Pancreas (tissue), 10 donors: ENCODE measurements at regions not wholly inside any gene's neighbourhood (a gene's known extent, or its start where the extent isn't known, plus 50 kb on each side); places are given as distances from the start of the nearest gene placed in this dataset.

Source experiments
- ATAC-seq, 4 donors: fragments of 200-7000 bp; cut with Tn5 transposase; one replicate each; pipeline versions ENCODE4 v1.8.0 to v1.9.1; 2020; ENCODE audit warnings: mild to moderate bottlenecking in 4 of 4, moderate library complexity in 4 of 4
- DNase-seq, 6 donors: peaks; one replicate each; pipeline ENCODE4 v3.0.0-alpha.2; 2020
- FAIRE-seq: peaks from 2 replicates; lab custom pipeline; 2012; peaks lifted over from hg19 to GRCh38; lab: Jason Lieb, UNC
- H3K27ac ChIP-seq, 4 donors: fragments of 200-600 bp; sonication (generic); 1 replicate in 3 of 4; 2 replicates in 1 of 4; pipeline versions ENCODE4 v1.5.0 to v1.8.0; 2020
- H3K27me3 ChIP-seq, 4 donors: fragments of 200-600 bp; one replicate each; pipeline ENCODE4 v1.8.0; 2021
- H3K36me3 ChIP-seq, 3 donors: fragments of 200-600 bp; sonication (generic) in 1 of 3; one replicate each; pipeline versions ENCODE4 v1.5.0 to v1.8.0; 2020 to 2021
- H3K4me1 ChIP-seq, 3 donors: fragments of 200-600 bp; one replicate each; pipeline ENCODE4 v1.8.0; 2021
- H3K4me3 ChIP-seq, 4 donors: fragments of 200-600 bp; sonication (generic) in 2 of 4; one replicate each; pipeline versions ENCODE4 v1.5.0 to v1.8.0; 2020 to 2021
- H3K9me3 ChIP-seq, 4 donors: fragments of 200-600 bp; one replicate each; pipeline ENCODE4 v1.8.0; 2021
- CTCF ChIP-seq, 4 donors: fragments of 200-600 bp; sonication (generic) in 3 of 4; IDR thresholded peaks; one replicate each; pipeline versions ENCODE4 v1.5.0 to v1.8.0; 2021; ENCODE audit warnings: antibody characterized with exemption in 4 of 4
- WGBS, 2 donors: extraction: QIAGEN DNeasy Blood & Tissue Kit; methylation state at CpG; one replicate each; pipeline ENCODE4 v1.1.7; 2013; 5-methylcytosine and 5-hydroxymethylcytosine counted together
- intact Hi-C, 3 donors: fragments of 100-400 bp; cut with DNase I; formaldehyde crosslinking; loops; one replicate each; pipeline versions ENCODE4 v1.11.1 to v1.14.2; 2022
- donor health status: healthy with polysubstance abuse.
- donor health status: DM: no; HTN: no; CAD: no; lungs with moderate emphysema.
- donor health status: DM: no; HTN: no; CAD: no.
- donor health status: control.
- donor health status: control.
- donor health status: Bipolar disorder and iron deficiency.
- donor health status: DM: yes; HTN: yes; CAD: no.
- donor health status: DM: no; HTN: no; CAD: no.
- donor health status: DM: no; HTN: no; CAD: no.
- donor health status: DM: yes; HTN: yes; CAD: no.

GRCh38 chr2:78293768-78294167 is 731.7 kb upstream of the REG3G start:
- no peak for FAIRE-seq
- Histone ChIP-seq H3K4me3 (no peak overlapping the region), H3K36me3 (no peaks in the 10 kb centered on the region), H3K4me1 (no peaks in the 10 kb centered on the region), H3K27ac (no peak overlapping the region), H3K9me3 (no peaks in the 10 kb centered on the region), H3K27me3 (no peaks in the 10 kb centered on the region)
- TF ChIP-seq CTCF (IDR thresholded peaks at IDR 0.05): no peak
- no peak for ATAC-seq
- 40 to 91% methylated on average over 1 of the region's 1 CpG for WGBS, 2 donors
- DNase-seq: no peak
- intact Hi-C loops: no loop called here

- Histone ChIP-seq H3K4me1 (no peaks in the 10 kb centered on the region), H3K27me3 (no peaks in the 10 kb centered on the region), H3K36me3 (no peaks in the 10 kb centered on the region), H3K27ac (no peak overlapping the region), H3K4me3 (no peak overlapping the region), H3K9me3 (no peaks in the 10 kb centered on the region)
- WGBS, 2 donors: 31 to 33% methylated on average over 6 of the region's 6 CpGs
- ATAC-seq (no peak), FAIRE-seq (no peak), DNase-seq (no peak)
- intact Hi-C loops: no loop called here
- no peak for TF ChIP-seq CTCF (IDR thresholded peaks at IDR 0.05)
Observed at GRCh38 chr2:78301166-78301789, 724.2 kb upstream of the REG3G start.

- intact Hi-C loops: no loop called here
- Histone ChIP-seq H3K27me3 (peaks cover 0 to 4% (median 0%) of the 10 kb centered on the region in 4 donors), H3K9me3 (no peaks in the 10 kb centered on the region), H3K4me1 (no peaks in the 10 kb centered on the region), H3K27ac (no peak overlapping the region), H3K36me3 (no peaks in the 10 kb centered on the region), H3K4me3 (no peak overlapping the region)
- no peak for ATAC-seq
- no peak for TF ChIP-seq CTCF (IDR thresholded peaks at IDR 0.05)
- 6 to 11% methylated on average over 1 of the region's 1 CpG for WGBS, 2 donors
- FAIRE-seq: no peak
- no peak for DNase-seq
Observed at GRCh38 chr2:78304678-78305077, 720.8 kb upstream of the REG3G start.

GRCh38 chr2:78309460-78309859 is 716.0 kb upstream of the REG3G start:
- Histone ChIP-seq H3K27me3 (peaks cover 0 to 4% (median 0%) of the 10 kb centered on the region in 4 donors), H3K27ac (no peak overlapping the region), H3K4me1 (no peaks in the 10 kb centered on the region), H3K36me3 (no peaks in the 10 kb centered on the region), H3K4me3 (no peak overlapping the region), H3K9me3 (no peaks in the 10 kb centered on the region)
- WGBS, 2 donors: 39 to 52% methylated on average over 3 of the region's 3 CpGs
- TF ChIP-seq CTCF (IDR thresholded peaks at IDR 0.05): no peak
- FAIRE-seq: no peak
- ATAC-seq: no peak
- DNase-seq: no peak
- intact Hi-C loops: no loop called here

GRCh38 chr2:78315368-78315767 is 710.1 kb upstream of the REG3G start:
- DNase-seq (no peak), FAIRE-seq (no peak), ATAC-seq (no peak)
- no peaks in the 10 kb centered on the region for H3K4me1 ChIP-seq
- no peaks in the 10 kb centered on the region for H3K36me3 ChIP-seq
- no peak overlapping the region for H3K4me3 ChIP-seq
- TF ChIP-seq CTCF (IDR thresholded peaks at IDR 0.05): no peak
- H3K27ac ChIP-seq: no peak overlapping the region
- no peaks in the 10 kb centered on the region for H3K27me3 ChIP-seq
- no peaks in the 10 kb centered on the region for H3K9me3 ChIP-seq
- intact Hi-C loops: no loop called here
